Panc1 (cell line): ENCODE measurements at regions not wholly inside any gene's neighbourhood (a gene's known extent, or its start where the extent isn't known, plus 50 kb on each side); places are given as distances from the start of the nearest gene placed in this dataset.

Experiments used
- ATAC-seq: fragments of 200-7000 bp; cut with Tn5 transposase; 2 replicates; pipeline ENCODE4 v1.9.1; 2020; ENCODE audit warnings: mild to moderate bottlenecking, moderate library complexity
- BruUV-seq: library from RNA; stranded (reverse); fragments of 400-500 nt; replicated peaks from 2 replicates; lab custom pipeline; 2021; lab: Mats Ljungman, UMichigan
- CTCF ChIA-PET: fragments of 300-600 bp; sonication (Branson Sonifier 250); formaldehyde crosslinking; loops from one replicate; lab custom pipeline; 2022; ENCODE audit warnings: antibody characterized with exemption; lab: Charles Lee
- POLR2A ChIA-PET: fragments of 300-600 bp; sonication (Branson Sonifier 250); formaldehyde crosslinking; loops from one replicate; lab custom pipeline; 2022; ENCODE audit warnings: antibody characterized with exemption; lab: Charles Lee
- DNase-seq: peaks from one replicate; pipeline ENCODE4 v3.0.0-alpha.2; 2010; ENCODE audit warnings: low read depth, low spot score
- H3K27ac ChIP-seq: 2 replicates; pipeline ENCODE4 v1.5.1; 2011; ENCODE audit warnings: mild to moderate bottlenecking, low read length, inconsistent platforms
- H3K27me3 ChIP-seq: fragments of 200-500 bp; sonication (Bioruptor generic); 2 replicates; pipeline ENCODE4 v1.6.0; 2014; ENCODE audit warnings: low read length, inconsistent platforms; ENCODE audit not compliant: control insufficient read depth, insufficient read depth
- H3K36me3 ChIP-seq: fragments of 200-500 bp; sonication (Bioruptor generic); 2 replicates; pipeline ENCODE4 v1.5.1; 2014; ENCODE audit warnings: inconsistent platforms, mild to moderate bottlenecking, low read length, moderate library complexity; ENCODE audit not compliant: control insufficient read depth, insufficient read depth
- H3K4me1 ChIP-seq: 2 replicates; pipeline ENCODE4 v1.5.1; 2011; ENCODE audit warnings: inconsistent platforms, mild to moderate bottlenecking, low read length, moderate library complexity; ENCODE audit not compliant: control insufficient read depth, insufficient read depth
- H3K4me3 ChIP-seq, 2 experiments: 2 replicates each; pipeline ENCODE4 v1.5.1; 2011 to 2012; ENCODE audit warnings: low read depth in 2 of 2, low read length in 2 of 2, mild to moderate bottlenecking in 2 of 2, inconsistent platforms in 1 of 2, moderate library complexity in 1 of 2
- H3K9me3 ChIP-seq: fragments of 200-500 bp; sonication (Bioruptor generic); 2 replicates; pipeline ENCODE4 v1.5.1; 2014; ENCODE audit warnings: low read depth, mild to moderate bottlenecking, inconsistent platforms, low read length, moderate library complexity; ENCODE audit not compliant: control insufficient read depth, insufficient read depth
- POLR2AphosphoS5 ChIP-seq: IDR thresholded peaks from 2 replicates; pipeline ENCODE4 v1.6.1; 2012; ENCODE audit warnings: mild to moderate bottlenecking, low read depth, low read length, moderate library complexity
- REST ChIP-seq, 2 experiments: IDR thresholded peaks; 2 replicates each; pipeline ENCODE4 v1.6.1; 2011 to 2012; ENCODE audit warnings: low read depth in 2 of 2, control low read depth in 1 of 2, low read length in 1 of 2, mild to moderate bottlenecking in 1 of 2, moderate library complexity in 1 of 2; ENCODE audit not compliant: insufficient read depth in 1 of 2
- SIN3A ChIP-seq: IDR thresholded peaks from 2 replicates; pipeline ENCODE4 v1.6.1; 2012; ENCODE audit warnings: low read depth, mild to moderate bottlenecking, low read length, moderate library complexity, borderline replicate concordance; ENCODE audit not compliant: insufficient read depth
- TCF7L2 ChIP-seq: IDR thresholded peaks from 2 replicates; pipeline ENCODE4 v1.6.1; 2011; ENCODE audit warnings: mild to moderate bottlenecking, low read depth, low read length, inconsistent platforms
- in situ Hi-C: cut with HindIII; loops from 2 replicates; pipeline ENCODE4 v1.10.0; 2016; ENCODE audit warnings: low sequenced_read_pairs, low pct_unique_long_range_greater_than_20kb
- intact Hi-C: fragments of 100-400 bp; cut with micrococcal nuclease; formaldehyde crosslinking; loops from one replicate; pipeline ENCODE4 v1.10.0; 2022; ENCODE audit not compliant: unreplicated experiment
- TF ChIP-seq, protein P1 (sequence below): fragments of 450-650 bp; IDR thresholded peaks from 2 replicates; pipeline ENCODE4 v1.5.1; 2017; ENCODE audit warnings: mild to moderate bottlenecking

- BruUV-seq = no TSS peak
- no peak for DNase-seq
- Histone ChIP-seq H3K9me3 (no peaks in the 10 kb centered on the region), H3K27me3 (peaks cover 3% of the 10 kb centered on the region; the same call in 1 of the 2 replicates), H3K4me3 (no peak overlapping the region), H3K27ac (no peak overlapping the region), H3K36me3 (no peaks in the 10 kb centered on the region), H3K4me1 (no peaks in the 10 kb centered on the region)
- ChIA-PET CTCF (no interaction called here), POLR2A (no interaction called here)
- in situ Hi-C loops = no loop called here
- intact Hi-C loops = no loop called here
- ATAC-seq = no peak
- no peak for TF ChIP-seq POLR2AphosphoS5
- TF ChIP-seq REST (IDR thresholded peaks at IDR 0.05; ENCODE audit: insufficient read depth in 1 of 2, low read depth in 2 of 2, low read length in 1 of 2) = no peak
- TF ChIP-seq, protein P1, sequence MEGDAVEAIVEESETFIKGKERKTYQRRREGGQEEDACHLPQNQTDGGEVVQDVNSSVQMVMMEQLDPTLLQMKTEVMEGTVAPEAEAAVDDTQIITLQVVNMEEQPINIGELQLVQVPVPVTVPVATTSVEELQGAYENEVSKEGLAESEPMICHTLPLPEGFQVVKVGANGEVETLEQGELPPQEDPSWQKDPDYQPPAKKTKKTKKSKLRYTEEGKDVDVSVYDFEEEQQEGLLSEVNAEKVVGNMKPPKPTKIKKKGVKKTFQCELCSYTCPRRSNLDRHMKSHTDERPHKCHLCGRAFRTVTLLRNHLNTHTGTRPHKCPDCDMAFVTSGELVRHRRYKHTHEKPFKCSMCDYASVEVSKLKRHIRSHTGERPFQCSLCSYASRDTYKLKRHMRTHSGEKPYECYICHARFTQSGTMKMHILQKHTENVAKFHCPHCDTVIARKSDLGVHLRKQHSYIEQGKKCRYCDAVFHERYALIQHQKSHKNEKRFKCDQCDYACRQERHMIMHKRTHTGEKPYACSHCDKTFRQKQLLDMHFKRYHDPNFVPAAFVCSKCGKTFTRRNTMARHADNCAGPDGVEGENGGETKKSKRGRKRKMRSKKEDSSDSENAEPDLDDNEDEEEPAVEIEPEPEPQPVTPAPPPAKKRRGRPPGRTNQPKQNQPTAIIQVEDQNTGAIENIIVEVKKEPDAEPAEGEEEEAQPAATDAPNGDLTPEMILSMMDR = no peak
These were observed 108.7 kb upstream of the IL12B start for GRCh38 chr5:159439002-159439401.

GRCh38 chr5:159440235-159440634 lies 109.9 kb upstream of the IL12B start:
- Histone ChIP-seq H3K9me3 (no peaks in the 10 kb centered on the region), H3K4me3 (no peak overlapping the region), H3K4me1 (no peaks in the 10 kb centered on the region; the same call in 1 of the 2 replicates), H3K27ac (no peak overlapping the region), H3K36me3 (no peaks in the 10 kb centered on the region), H3K27me3 (peaks cover 3% of the 10 kb centered on the region; the same call in 1 of the 2 replicates)
- CTCF ChIA-PET = no interaction called here
- in situ Hi-C loops (no loop called here), intact Hi-C loops (no loop called here)
- ATAC-seq (no peak), DNase-seq (no peak)
- no TSS peak for BruUV-seq
- POLR2A ChIA-PET = no interaction called here
- TF ChIP-seq, protein P1 = no peak
- TF ChIP-seq TCF7L2 (no peak), REST (IDR thresholded peaks at IDR 0.05; ENCODE audit: insufficient read depth in 1 of 2, low read depth in 2 of 2, low read length in 1 of 2) (no peak), SIN3A (no peak), POLR2AphosphoS5 (no peak)
